Dermis microvascular lymphatic vessel endothelial cell (primary cell): ENCODE measurements at regions not wholly inside any gene's neighbourhood (a gene's known extent, or its start where the extent isn't known, plus 50 kb on each side); places are given as distances from the start of the nearest gene placed in this dataset.

Experiments
- DNase-seq, 2 donors: peaks; one replicate each; pipeline versions ENCODE4 v3.0.0 to v3.0.0-alpha.2; 2010; ENCODE audit warnings: low read depth in 2 of 2

DNA sequence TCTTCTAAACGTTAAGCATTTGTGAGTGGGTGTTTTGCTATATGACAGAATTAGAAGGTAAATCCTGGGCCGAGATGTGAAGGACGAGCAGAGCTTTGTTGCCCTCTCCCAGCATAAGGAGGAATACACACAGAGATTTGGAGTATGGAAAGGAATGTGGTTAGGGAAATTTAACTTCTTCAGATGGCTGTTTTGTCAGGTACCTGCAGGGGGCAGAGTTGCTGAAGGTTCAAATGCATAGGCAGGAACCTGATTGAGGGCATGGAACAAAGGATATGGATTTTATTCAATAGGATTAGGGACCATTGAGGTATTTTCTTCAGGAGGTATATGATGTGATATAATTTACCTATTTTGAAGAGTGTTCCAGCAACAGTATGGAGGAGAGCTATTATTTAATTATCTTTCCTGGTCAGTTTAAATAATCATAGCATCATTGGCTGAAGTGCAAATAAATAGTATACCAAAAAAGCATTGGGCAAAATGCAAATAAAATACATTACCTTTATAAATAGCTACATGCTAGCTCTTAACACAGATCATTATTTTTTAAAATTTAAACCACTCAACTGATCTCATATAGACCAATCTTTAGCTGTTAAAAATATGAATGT is 143.6 kb downstream of the SLIT2 start:
- DNase-seq = peak; percentile 17 to 38

DNA sequence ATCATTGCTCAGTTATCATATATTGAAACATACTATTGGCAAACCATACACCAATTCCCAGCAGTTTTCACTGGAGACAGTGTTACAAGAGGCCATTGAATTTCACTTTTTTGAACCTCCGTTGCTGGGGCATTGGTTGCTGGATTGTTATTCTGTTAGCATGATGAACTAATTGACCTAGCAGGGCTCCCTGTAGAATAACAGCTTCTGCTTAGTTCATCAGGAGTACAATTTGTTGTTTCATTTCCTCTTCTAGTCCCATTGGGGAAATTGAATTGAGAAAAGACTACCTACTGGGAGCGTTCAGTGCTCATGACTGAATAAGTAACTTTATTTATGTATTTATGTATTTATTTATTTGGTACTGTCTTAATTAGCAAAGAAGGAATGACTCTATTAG is 151.6 kb downstream of the SLIT2 start:
- no peak for DNase-seq

DNA sequence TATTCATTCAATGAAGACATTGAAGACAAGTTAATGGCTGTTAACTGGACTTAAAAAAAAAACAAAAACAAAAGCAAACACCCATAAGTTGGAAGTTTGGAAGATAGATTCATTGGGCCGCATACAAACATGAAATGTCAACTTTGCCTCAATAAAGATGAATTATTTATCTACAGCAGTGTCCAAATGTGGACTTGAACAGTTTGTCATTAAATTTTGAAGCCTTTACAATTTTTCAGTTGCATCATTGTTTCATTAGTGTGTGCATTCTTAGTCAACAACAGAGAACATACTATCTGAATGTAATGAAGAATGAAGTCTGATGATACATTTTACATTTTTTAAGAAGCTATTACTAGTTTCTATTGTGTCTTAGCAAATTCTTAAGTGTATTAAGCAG is 152.1 kb downstream of the SLIT2 start:
- no peak for DNase-seq

DNA sequence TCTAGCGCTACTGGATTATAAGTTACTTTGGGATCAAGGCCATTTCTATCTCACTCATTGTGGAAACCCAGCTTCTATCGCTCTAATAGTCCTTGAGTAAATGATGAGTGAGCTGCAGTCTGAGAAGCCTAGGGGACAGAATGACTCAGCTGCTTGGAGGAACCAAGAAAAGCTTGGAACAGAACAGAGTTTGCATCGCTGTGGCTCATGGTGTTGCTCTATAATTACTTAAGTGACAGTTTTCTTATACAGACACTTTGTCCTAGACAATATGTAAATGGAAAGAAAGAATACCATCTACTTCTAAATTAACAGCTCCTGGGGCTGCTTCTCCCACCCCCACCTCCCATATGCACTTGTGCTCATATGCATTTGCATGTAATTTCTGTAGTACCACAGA is 156.9 kb downstream of the SLIT2 start:
- DNase-seq = no peak

DNA sequence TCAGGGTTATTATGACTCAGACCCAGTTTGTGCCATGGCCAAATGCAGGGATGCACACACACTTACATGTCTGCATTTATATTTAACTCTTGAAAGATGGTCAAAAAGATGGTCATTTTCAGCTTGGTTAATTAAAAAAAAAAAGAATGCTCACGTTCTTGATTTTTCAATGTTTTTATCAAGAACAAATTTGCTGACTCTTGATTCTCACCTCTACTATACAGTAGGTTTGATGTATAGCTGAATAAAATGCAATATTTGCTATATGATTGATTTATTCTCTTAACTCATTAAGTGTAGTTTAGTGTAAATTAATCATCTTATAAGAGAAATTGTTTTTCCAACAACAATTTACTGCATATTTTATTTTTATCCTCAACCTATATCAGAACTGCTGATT is 160.4 kb downstream of the SLIT2 start:
- no peak for DNase-seq

DNA sequence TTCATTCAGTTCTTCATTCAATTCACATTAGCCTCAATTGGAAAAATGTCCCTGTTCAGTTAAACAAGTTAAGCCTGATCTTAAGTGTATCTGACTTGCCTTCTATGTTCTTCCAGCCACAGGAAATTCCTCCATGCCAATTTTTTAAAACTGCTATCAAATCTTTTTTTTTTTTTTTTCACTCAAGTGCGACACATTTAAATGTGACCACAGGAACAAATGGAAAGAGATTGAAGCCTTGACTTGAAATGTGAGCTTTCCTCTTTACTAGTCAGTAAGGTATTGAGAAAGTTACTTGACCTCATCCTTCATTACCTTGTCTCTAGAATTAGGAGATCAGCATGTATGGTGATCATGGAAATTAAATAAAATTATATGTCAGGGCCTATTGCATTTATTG is 165.1 kb downstream of the SLIT2 start:
- DNase-seq = no peak

DNA sequence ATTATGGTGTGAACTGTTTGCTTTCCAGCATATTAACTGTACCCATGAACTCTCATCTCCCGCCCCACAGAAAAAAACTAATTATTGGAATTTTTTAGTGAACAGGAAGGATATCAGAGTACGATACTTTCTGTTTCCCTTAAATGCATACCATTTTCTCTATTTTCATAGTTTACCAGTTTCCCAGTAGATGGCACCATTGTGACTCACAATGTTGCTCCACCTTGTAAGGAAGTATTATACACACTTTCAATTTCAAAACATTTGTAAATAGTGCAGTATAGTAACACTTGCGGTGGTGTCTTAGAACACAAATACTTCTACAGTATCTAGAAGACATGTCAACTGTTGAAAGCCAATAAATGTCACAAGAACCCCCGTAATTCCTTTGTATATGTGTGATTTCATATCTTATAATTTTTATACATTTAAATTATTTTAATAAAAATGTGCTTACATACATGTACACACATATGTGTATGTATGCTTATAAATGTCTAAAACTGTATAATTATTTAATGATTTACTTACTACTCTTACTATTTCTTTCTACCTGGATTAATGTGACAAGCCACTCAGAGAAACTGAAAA is 167.3 kb downstream of the SLIT2 start:
- DNase-seq = peak; percentile 10 to 53

DNA sequence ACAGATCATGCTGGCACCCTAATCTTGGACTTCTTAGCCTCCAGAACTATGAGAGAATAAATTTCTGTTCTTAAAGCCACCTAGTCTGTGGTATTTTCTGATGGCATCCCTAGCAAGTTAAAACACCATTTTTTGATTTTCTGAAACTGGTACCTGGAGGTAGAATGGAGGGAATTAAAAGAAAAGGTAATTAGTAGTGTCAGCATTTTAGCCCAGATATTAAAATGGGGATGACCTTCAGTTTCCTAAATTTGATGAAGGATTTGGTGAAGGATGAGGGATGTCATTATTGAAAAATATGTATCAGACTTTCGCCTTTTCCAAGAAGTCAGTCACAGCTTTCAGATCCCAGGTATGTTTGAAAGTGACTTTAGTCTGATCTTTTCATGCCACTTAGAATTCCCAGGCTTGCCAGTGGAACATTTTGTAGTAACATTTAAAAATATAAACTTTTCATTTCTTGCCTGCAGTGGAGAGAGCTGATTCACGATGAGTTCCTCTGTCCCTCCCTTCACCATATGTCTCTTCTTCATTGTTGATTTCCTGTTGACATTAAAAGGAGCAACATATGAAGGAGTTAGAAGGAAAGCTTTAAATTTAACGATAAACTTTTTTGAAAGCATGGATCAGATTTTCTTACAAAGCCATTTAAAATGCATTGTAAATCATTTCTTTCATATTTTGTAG is 169.4 kb downstream of the SLIT2 start:
- DNase-seq = no peak

DNA sequence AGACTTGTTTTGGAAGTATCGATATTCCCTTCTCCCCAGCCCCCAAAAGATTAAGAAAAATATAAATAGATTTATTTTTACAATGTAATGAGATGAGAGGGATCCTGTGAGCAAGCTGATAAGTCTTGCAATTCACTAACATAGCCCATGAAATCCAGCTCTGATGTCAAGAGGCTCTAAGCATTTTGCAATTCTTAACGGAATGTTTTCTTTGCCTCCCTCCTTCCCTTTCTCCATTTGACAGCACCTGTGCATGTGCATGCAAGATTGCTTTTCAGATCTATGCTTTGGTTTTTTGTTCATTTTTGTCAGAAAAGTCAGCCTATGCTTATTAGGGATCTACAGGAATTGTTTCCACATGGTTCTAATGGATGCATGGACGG is 169.9 kb downstream of the SLIT2 start:
- no peak for DNase-seq

DNA sequence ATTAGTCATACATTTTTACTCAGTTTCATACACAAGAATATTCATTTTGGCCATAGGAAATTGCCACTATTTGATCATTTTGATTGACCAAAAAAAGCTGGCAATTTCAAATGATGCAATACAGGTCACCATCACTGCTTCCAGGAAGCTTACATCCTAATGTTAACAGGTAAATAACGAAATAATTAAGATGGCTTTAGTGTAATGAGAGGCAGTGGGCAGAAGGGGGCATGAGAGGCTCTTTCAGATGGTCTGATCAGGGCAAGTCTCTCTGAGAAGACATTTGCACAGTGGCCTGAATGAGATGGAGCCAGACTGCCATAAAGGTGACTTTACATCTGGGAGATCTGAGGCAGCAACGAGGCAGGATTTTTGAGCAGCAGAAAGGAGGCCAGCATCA is 170.7 kb downstream of the SLIT2 start:
- peak; percentile 16 to 63 for DNase-seq

DNA sequence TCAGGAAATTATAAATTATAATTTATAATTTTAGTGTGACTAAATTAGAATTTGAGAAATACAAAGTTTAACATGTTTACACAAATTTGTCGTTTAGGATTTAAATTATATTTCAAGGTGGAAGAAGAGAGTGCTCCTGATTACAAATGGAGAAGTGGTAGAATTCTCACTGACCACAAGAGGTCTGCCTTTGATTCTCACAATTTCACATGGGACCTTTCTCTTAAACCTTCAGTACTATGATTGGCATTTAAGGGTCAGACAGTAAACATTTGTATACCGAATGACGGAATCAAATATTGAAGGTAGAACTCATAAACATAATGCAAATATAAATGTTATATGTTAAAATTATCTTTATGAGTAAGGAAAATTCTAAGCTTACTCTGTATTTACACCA is 171.7 kb downstream of the SLIT2 start:
- no peak for DNase-seq

DNA sequence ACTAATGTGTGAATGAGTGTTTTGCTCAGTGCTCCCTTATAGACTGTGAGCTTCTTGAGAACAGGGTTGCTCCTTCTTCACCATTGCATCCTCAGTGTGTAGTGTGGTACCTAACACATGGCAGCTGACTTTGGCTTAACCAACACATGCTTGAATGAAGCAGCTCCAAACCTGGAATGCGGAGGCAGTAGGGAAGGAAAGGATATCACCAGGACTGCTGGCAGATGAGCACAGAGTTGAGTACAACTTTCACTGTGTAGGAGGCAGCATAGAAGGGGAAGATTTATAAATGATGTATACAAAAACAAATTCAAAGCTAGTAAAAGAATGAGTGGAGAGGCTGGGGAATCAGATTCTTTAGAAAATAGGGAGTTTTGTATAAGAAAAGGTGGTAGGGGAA is 174.3 kb downstream of the SLIT2 start:
- no peak for DNase-seq

DNA sequence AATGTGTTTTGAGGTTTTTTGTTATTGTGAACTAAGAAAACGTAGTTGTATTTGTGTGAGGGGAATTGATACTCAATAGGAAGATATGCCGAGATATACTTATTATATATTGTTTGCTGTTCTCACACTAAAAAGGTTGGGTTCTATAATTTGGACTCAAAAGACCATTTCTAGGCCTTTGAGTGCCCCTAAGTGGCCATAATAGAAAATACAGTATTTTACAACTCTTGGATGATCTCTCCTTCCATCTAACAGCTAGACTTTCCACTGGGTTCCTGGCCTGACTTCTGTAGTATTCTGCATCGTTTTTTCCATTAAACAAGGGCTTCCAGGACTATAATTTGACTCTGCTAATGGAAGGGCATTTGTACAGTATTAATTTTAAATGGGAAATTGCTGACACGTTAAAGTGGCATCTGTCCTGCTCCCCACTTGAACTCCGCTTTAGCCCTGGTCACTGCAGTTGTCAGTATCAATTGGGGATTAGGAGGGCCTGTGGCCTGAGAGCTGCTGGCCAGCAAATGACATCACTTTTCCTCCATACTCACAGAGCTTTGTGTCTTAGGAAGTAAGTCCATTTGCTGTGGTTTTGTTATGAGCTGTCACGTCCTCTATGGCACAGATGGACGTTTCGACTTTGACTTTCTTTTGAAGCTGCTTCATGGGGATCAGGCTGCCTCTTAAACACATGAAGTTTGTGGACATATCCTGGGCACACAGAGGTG is 176.9 kb downstream of the SLIT2 start:
- DNase-seq = no peak

DNA sequence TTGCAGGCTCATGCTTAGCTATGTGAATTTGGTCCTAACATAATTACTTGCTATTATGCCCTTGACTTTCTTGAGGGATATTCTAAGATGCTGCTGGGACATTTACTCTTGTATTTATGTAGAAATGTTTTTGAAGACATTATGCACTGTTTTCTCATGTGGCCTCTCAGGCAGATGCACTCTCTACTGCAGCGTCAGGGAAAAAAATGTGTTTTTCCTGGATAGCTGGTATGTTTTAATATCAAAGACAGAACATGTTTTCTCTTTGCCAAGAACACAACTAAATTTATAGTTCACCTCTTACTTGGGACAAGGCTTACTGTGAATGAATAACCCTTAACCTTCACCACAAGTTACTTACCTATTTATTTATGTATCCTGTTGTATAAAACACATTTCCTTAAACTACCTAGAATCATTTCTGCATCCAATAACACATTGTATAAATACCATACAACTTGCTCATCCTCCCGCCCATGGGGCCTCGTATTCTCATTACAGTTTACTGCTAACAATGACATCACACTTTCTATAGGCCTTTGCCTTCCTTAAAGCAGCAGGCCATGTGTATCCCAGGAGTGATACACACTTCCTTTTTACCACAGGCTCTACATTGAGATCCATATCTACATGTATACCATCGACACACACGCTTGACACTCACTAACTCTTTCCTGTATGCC is 178.7 kb downstream of the SLIT2 start:
- no peak for DNase-seq

DNA sequence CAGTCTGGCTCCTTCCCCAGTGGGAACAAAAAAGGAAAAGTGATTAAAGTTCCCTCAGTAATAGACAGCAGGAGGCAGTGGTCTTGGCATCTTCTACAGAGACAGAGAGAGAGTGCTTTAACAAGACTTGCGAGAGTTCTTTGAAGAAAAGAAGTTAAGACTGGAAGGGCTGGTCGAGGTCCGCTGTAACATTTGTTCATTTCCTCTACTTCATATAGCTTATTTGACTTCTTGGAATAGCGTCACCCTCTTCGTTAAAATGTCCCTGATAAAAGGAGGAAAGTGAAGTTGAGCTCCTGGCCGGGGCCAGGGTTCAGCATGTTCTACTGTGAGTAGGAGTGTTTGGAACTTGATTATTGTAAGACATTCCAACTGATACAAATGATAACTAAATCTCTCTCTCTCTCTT is 179.8 kb downstream of the SLIT2 start:
- no peak for DNase-seq

DNA sequence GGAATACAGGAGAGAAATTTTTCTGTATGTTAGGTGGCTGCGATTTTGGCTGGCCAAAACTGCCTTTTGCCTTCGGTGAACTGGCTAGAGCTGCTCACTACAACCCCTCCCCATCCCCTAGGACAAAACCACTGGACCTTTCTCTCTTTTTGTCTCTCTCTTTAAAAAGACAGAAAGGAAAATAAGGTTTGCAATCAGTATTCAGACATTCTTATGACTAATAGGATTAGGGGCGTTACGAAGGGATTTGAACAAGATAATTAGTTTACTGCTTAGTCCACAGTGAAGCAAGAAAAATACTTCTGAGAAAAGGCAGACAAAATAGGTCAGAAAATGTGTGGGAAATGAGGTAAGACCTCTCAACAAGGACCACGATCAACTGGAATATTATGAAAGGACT is 180.4 kb downstream of the SLIT2 start:
- DNase-seq = no peak

DNA sequence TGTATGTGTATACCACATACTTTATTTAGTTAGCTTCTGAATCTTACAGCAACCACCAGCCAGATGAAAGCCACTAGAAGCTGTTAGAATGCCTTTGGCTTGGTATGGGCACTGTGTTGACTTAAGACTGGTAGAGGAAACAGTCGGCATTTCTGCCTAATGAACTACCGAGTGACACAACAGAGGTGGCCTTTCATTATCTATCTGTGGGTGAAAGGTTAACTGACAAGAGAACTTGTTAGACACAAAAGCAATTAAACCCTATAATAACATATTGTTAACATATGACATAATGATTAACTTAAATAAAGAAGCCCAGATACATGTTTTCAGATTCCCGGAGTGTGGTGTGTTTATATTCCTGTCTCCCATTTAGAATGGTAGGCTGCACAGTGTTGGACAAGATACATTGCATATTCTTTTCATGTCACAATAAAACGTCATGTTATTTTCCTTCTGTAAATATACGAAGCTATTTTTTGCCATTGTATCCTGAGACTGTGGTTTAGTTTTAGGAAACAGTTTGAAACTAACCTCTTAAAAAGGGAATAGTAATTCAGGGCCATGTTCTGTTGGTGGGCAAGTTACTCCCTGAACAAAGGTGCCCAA is 181.5 kb downstream of the SLIT2 start:
- DNase-seq = peak in 1 of 2 donors; percentile 1

DNA sequence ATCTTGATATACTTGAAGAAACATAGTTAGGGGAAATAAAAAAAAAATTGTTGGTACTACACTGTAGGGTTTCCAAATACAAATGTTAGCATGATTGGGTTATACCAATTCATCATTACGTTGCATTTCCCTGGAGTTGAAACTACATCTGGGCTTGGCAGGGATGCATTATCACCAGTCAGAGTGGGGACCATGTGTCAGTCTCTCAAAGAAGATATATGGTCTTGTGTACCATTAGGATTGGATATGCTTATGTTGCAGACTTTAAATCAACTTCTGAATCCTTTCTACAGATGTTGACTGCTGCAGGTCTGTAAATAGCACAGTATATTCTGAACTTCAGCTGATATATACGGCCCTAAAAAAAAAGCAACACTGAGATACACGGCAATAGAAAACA is 188.5 kb downstream of the SLIT2 start:
- DNase-seq = no peak

DNA sequence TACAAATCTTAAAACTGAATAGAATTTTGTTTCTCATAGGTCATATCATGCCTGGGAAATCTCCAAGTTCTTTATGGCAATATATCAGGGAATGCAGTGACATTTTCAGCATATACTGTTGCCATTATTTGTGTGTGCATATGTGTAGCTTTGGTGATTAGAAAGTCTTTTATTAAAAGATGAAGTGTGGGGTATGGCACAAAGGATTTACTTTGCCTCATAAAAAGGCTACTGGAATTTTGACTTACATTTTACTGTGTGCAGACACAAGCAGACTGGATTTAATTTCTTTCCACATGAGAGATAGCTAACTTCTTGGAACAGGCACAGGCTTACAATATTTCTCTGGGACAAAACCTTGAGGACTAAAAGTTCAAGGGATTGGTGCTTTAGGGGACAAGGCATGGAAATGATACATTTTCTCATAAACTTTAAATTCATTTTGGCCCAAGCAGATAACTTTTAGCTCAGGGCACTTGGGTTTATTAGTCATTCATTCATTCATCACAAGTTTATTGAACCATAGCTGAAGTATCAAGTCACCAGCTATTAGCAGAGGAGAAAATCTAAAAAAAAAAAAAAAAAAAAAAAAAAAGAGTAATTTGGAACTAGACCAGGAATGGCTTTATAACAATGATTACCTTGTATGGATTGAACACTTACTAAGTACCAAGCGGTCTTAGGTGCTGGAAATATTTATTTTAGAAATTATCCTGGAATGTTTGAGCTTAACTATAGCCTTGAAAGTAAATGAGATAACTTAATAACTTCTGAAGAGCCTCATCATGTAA is 191.5 kb downstream of the SLIT2 start:
- DNase-seq = no peak

DNA sequence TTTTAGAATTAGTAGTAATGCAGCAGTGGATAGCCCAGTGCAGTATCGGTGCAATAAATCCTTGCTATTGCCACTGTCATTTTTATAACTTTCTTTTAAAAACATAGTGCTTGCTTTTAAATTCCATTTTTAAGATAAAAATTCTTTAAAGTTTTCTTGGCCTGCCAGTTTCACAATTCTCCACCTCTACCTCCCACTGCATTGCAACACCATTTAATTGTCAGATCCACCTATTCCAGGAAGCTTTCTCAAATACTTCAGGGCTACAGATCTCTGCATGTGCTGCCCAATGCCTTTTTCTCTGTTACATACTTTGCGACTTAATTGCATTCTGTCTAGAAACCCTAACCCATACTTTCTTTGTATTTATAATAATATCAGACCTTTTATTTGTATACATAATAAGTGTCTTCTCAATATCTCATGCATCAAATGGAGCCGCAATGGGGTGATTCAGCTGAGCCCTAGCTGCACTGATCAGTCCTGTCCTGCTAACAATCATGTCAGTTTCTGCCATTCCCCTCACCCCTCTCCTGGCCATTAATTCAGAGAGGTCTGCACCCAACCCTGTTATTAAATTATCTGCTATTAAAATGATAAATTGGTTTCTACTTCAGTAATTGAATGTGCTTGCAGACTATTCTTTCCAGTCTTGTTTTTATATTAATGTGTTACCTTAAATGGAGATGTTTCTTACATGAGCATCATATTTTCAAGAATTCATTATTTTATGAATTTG is 193.1 kb downstream of the SLIT2 start:
- no peak for DNase-seq
